ENCODE measurements at regions not wholly inside any gene's neighbourhood (a gene's known extent, or its start where the extent isn't known, plus 50 kb on each side); places are given as distances from the start of the nearest gene placed in this dataset.

DNA sequence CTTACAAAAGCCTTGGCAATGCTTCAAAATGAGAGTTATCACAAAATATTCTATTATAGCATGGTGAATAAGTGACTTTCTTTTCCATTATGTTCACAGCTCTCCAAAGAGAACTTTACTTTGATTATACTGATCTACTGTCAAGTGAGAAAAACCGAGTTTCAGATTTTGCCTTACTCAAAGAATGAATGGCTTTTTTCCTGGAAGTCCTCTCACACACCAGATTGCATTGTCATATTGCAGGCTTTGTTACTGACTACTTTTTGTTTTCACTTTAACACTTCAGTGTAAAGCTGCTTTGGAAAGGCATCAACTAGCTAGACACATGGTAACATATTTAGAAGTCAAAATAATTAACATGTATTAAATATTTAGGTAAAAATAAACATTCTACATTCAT, 765.2 kb upstream of the NUDT12 start:
- Histone ChIP-seq H3K36me3 (ENCODE audit: control insufficient read depth in 4 of 4, insufficient read depth in 3 of 4, low read depth in 1 of 4, low read length in 3 of 4) (no peaks in the 10 kb centered on the region), H3K4me1 (ENCODE audit: control insufficient read depth in 4 of 4, insufficient read depth in 4 of 4, low read length in 3 of 4) (no peaks in the 10 kb centered on the region), H3K4me3 (ENCODE audit: low read depth in 1 of 3, low read length in 3 of 3) (no peak overlapping the region), H3K27me3 (ENCODE audit: control insufficient read depth in 4 of 4, insufficient read depth in 4 of 4, low read length in 3 of 4) (no peaks in the 10 kb centered on the region), H3K27ac (ENCODE audit: low read depth in 1 of 2, low read length in 2 of 2) (no peak overlapping the region), H3K9ac (ENCODE audit: low read depth in 1 of 2, low read length in 2 of 2) (no peak overlapping the region), H3K9me3 (ENCODE audit: control insufficient read depth in 4 of 4, low read length in 3 of 4) (no peaks in the 10 kb centered on the region)
- no peak for TF ChIP-seq HNF4G (IDR thresholded peaks at IDR 0.05)
- TF ChIP-seq, protein P1, sequence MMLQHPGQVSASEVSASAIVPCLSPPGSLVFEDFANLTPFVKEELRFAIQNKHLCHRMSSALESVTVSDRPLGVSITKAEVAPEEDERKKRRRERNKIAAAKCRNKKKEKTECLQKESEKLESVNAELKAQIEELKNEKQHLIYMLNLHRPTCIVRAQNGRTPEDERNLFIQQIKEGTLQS (IDR thresholded peaks at IDR 0.05), result no peak
- no peak for TF ChIP-seq EGR1 (IDR thresholded peaks at IDR 0.05; ENCODE audit: low read depth in 2 of 2)
- TF ChIP-seq FOXA2 (IDR thresholded peaks at IDR 0.05), result no peak
- TF ChIP-seq, protein P2, sequence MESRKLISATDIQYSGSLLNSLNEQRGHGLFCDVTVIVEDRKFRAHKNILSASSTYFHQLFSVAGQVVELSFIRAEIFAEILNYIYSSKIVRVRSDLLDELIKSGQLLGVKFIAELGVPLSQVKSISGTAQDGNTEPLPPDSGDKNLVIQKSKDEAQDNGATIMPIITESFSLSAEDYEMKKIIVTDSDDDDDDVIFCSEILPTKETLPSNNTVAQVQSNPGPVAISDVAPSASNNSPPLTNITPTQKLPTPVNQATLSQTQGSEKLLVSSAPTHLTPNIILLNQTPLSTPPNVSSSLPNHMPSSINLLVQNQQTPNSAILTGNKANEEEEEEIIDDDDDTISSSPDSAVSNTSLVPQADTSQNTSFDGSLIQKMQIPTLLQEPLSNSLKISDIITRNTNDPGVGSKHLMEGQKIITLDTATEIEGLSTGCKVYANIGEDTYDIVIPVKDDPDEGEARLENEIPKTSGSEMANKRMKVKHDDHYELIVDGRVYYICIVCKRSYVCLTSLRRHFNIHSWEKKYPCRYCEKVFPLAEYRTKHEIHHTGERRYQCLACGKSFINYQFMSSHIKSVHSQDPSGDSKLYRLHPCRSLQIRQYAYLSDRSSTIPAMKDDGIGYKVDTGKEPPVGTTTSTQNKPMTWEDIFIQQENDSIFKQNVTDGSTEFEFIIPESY (IDR thresholded peaks at IDR 0.05), result no peak
- no peak for TF ChIP-seq HNF4A (conservative IDR thresholded peaks at IDR 0.05)
- no peak for TF ChIP-seq JUND (IDR thresholded peaks at IDR 0.05)
- no peak for TF ChIP-seq YY1 (IDR thresholded peaks at IDR 0.05)
- no peak for TF ChIP-seq NR2F2 (IDR thresholded peaks at IDR 0.05)
- TF ChIP-seq RAD21 (IDR thresholded peaks at IDR 0.05), result no peak
- TF ChIP-seq, protein P3, sequence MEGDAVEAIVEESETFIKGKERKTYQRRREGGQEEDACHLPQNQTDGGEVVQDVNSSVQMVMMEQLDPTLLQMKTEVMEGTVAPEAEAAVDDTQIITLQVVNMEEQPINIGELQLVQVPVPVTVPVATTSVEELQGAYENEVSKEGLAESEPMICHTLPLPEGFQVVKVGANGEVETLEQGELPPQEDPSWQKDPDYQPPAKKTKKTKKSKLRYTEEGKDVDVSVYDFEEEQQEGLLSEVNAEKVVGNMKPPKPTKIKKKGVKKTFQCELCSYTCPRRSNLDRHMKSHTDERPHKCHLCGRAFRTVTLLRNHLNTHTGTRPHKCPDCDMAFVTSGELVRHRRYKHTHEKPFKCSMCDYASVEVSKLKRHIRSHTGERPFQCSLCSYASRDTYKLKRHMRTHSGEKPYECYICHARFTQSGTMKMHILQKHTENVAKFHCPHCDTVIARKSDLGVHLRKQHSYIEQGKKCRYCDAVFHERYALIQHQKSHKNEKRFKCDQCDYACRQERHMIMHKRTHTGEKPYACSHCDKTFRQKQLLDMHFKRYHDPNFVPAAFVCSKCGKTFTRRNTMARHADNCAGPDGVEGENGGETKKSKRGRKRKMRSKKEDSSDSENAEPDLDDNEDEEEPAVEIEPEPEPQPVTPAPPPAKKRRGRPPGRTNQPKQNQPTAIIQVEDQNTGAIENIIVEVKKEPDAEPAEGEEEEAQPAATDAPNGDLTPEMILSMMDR (IDR thresholded peaks at IDR 0.05; ENCODE audit: low read depth, low read length, missing input control), result no peak
- no peak for TF ChIP-seq SP1 (IDR thresholded peaks at IDR 0.05)
- no peak for TF ChIP-seq RXRA (IDR thresholded peaks at IDR 0.05)
- no peak for TF ChIP-seq TAF1 (conservative IDR thresholded peaks at IDR 0.05)
- 29% methylated on average over 1 of the region's 1 CpG for WGBS
- DNase-seq (ENCODE audit: low spot score), result no peak

DNA sequence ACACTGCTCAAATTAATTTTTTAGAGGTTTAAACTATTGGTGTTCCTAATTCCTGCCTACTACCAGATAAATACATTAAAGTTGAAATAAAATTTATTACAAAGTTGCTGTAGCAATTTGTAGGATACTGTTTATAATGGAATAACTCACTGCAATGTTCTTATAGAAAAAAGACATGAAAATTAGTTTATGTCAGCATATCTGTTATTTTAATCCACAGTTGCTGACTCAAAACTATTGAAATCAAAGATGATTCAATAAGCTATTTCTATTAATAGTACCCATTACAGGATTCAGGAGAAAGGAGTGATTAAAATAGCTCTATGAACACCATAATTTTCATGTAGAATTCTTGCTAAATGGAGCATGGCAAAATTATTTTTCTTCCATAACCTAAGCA, 764.4 kb upstream of the NUDT12 start:
- Histone ChIP-seq H3K36me3 (ENCODE audit: control insufficient read depth in 4 of 4, insufficient read depth in 3 of 4, low read depth in 1 of 4, low read length in 3 of 4) (no peaks in the 10 kb centered on the region), H3K27me3 (ENCODE audit: control insufficient read depth in 4 of 4, insufficient read depth in 4 of 4, low read length in 3 of 4) (no peaks in the 10 kb centered on the region), H3K27ac (ENCODE audit: low read depth in 1 of 2, low read length in 2 of 2) (no peak overlapping the region), H3K9ac (ENCODE audit: low read depth in 1 of 2, low read length in 2 of 2) (no peak overlapping the region), H3K4me3 (ENCODE audit: low read depth in 1 of 3, low read length in 3 of 3) (no peak overlapping the region), H3K9me3 (ENCODE audit: control insufficient read depth in 4 of 4, low read length in 3 of 4) (no peaks in the 10 kb centered on the region), H3K4me1 (ENCODE audit: control insufficient read depth in 4 of 4, insufficient read depth in 4 of 4, low read length in 3 of 4) (no peaks in the 10 kb centered on the region)
- DNase-seq (ENCODE audit: low spot score), result no peak
- TF ChIP-seq GABPA (IDR thresholded peaks at IDR 0.05 in 1 of 2, conservative IDR thresholded peaks at IDR 0.05 in 1 of 2) (no peak), FOXA2 (IDR thresholded peaks at IDR 0.05) (no peak), RAD21 (IDR thresholded peaks at IDR 0.05) (no peak), FOXA1 (IDR thresholded peaks at IDR 0.05) (no peak)
- TF ChIP-seq, protein P2 (IDR thresholded peaks at IDR 0.05), result no peak

All from liver (tissue), 8 donors.